ENCODE measurements at regions not wholly inside any gene's neighbourhood (a gene's known extent, or its start where the extent isn't known, plus 50 kb on each side); places are given as distances from the start of the nearest gene placed in this dataset.

DNA sequence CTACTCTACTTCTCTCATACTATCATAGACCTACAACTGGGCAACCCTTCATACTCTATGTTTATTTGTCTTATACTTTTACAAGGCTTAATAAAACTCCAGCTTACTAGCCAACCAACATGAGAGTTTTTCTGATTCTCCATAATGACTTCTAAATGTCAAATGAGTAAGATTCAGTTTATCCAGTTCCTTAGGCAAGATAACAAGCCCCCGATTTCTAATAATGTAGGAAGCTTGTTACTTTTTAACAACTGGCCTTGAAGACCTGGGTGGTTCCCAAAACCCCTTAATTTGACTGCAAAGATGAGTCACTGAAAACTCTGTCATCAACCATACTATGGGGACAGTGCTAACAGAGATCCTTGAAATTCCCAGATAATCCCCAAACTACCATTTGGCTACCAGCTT is 294.6 kb upstream of the ACTBL2 start:
- H3K36me3 ChIP-seq (ENCODE audit: insufficient read depth, low read length) = no peaks in the 10 kb centered on the region
- TF ChIP-seq, protein P1, sequence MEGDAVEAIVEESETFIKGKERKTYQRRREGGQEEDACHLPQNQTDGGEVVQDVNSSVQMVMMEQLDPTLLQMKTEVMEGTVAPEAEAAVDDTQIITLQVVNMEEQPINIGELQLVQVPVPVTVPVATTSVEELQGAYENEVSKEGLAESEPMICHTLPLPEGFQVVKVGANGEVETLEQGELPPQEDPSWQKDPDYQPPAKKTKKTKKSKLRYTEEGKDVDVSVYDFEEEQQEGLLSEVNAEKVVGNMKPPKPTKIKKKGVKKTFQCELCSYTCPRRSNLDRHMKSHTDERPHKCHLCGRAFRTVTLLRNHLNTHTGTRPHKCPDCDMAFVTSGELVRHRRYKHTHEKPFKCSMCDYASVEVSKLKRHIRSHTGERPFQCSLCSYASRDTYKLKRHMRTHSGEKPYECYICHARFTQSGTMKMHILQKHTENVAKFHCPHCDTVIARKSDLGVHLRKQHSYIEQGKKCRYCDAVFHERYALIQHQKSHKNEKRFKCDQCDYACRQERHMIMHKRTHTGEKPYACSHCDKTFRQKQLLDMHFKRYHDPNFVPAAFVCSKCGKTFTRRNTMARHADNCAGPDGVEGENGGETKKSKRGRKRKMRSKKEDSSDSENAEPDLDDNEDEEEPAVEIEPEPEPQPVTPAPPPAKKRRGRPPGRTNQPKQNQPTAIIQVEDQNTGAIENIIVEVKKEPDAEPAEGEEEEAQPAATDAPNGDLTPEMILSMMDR (IDR thresholded peaks at IDR 0.05; ENCODE audit: borderline replicate concordance, extremely low read depth, low read length, poor library complexity, severe bottlenecking) = no peak
- TF ChIP-seq EZH2 (IDR thresholded peaks at IDR 0.05; ENCODE audit: borderline replicate concordance, low read depth, low read length, severe bottlenecking) = no peak
- H3K27ac ChIP-seq (ENCODE audit: low read length) = no peak overlapping the region
- H3K9ac ChIP-seq (ENCODE audit: low read depth, low read length) = no peak overlapping the region
- peaks cover 6% of the 10 kb centered on the region for H3K4me1 ChIP-seq (ENCODE audit: insufficient read depth, low read length)
- no peak overlapping the region for H2AFZ ChIP-seq (ENCODE audit: low read depth, low read length)
- no peaks in the 10 kb centered on the region for H3K79me2 ChIP-seq (ENCODE audit: insufficient read depth, low read length)
- no peak for ATAC-seq (ENCODE audit: insufficient read depth, low read depth)
- H3K27me3 ChIP-seq (ENCODE audit: insufficient read depth, low read length, poor library complexity) = no peaks in the 10 kb centered on the region
- H3K9me3 ChIP-seq (ENCODE audit: insufficient read depth, low read length, severe bottlenecking) = no peaks in the 10 kb centered on the region
- no peak for DNase-seq
- no peak overlapping the region for H3K4me3 ChIP-seq (ENCODE audit: low read depth in 1 of 2, low read length in 2 of 2)
- no peaks in the 10 kb centered on the region for H4K20me1 ChIP-seq (ENCODE audit: insufficient read depth, low read length)
- no peak overlapping the region for H3K4me2 ChIP-seq (ENCODE audit: insufficient read depth, low read length)

DNA sequence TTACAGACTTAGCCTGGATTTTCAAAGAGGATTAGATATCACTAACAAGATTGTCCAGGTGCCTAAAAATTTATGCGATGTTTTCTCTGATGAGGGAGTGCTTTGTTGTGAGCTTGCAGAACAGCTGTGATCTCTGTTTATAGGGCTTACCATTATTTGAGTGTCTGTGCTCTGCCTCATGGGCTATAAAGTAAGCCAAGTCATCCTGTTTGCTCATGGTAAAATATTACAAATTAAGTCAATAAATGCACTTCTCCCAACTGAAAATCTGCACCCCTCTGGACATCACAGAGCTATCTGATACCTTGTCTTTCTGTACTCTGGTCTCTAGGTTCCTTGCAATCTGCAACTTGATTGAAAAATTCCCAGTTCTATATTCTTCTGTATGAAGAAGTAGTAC is 293.4 kb upstream of the ACTBL2 start:
- Histone ChIP-seq H3K4me2 (ENCODE audit: insufficient read depth, low read length) (no peak overlapping the region), H3K36me3 (ENCODE audit: insufficient read depth, low read length) (no peaks in the 10 kb centered on the region), H3K27ac (ENCODE audit: low read length) (no peak overlapping the region), H3K4me1 (ENCODE audit: insufficient read depth, low read length) (peaks cover 7% of the 10 kb centered on the region), H4K20me1 (ENCODE audit: insufficient read depth, low read length) (no peaks in the 10 kb centered on the region), H3K4me3 (ENCODE audit: low read depth in 1 of 2, low read length in 2 of 2) (no peak overlapping the region), H3K27me3 (ENCODE audit: insufficient read depth, low read length, poor library complexity) (no peaks in the 10 kb centered on the region), H3K79me2 (ENCODE audit: insufficient read depth, low read length) (no peaks in the 10 kb centered on the region), H3K9me3 (ENCODE audit: insufficient read depth, low read length, severe bottlenecking) (no peaks in the 10 kb centered on the region), H3K9ac (ENCODE audit: low read depth, low read length) (no peak overlapping the region), H2AFZ (ENCODE audit: low read depth, low read length) (no peak overlapping the region)
- TF ChIP-seq EZH2 (IDR thresholded peaks at IDR 0.05; ENCODE audit: borderline replicate concordance, low read depth, low read length, severe bottlenecking) = no peak
- TF ChIP-seq, protein P1 (IDR thresholded peaks at IDR 0.05; ENCODE audit: borderline replicate concordance, extremely low read depth, low read length, poor library complexity, severe bottlenecking) = no peak
- DNase-seq (no peak), ATAC-seq (ENCODE audit: insufficient read depth, low read depth) (no peak)

DNA sequence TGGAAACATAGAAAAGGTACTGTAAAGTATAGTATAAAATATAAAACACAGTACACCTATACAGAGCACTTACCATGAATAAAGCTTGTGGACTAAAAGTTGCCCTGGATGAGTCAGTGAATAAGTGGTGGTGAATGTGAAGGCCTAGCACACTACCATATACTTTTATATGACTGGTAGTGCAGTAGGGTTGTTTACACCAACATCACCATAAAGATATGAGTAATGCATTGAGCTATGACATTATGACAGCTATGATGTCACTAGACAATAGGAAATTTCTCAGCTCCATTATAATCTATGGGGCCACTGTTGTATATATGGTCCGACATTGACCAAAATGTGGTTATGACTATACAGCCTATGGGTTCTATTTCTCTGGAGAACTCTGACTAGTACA is 291.8 kb upstream of the ACTBL2 start:
- no peak for TF ChIP-seq EZH2 (IDR thresholded peaks at IDR 0.05; ENCODE audit: borderline replicate concordance, low read depth, low read length, severe bottlenecking)
- TF ChIP-seq, protein P1 (IDR thresholded peaks at IDR 0.05; ENCODE audit: borderline replicate concordance, extremely low read depth, low read length, poor library complexity, severe bottlenecking) = no peak

DNA sequence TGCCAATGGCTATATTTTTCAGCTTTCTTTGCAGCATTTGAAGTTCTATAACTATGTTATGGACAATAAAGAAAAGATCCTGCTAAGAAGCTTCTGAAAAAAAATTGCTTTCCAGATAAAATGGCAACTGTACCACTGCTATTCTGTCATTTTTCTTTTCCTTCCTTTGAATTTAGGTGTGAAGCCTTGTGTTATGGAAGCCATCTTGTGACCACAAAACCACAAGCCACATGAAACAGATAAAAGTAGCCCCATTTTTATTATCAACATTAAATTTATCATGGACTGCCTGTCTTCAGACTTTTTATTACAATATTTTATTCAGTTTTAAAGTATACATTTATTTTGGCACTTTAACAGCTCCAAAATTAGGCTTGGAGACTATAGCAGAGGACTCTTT is 289.9 kb upstream of the ACTBL2 start:
- Histone ChIP-seq H3K4me1 (ENCODE audit: insufficient read depth, low read length) (peaks cover 7% of the 10 kb centered on the region), H2AFZ (ENCODE audit: low read depth, low read length) (no peak overlapping the region), H3K27ac (ENCODE audit: low read length) (no peak overlapping the region), H3K9ac (ENCODE audit: low read depth, low read length) (no peak overlapping the region), H3K4me2 (ENCODE audit: insufficient read depth, low read length) (no peak overlapping the region), H3K9me3 (ENCODE audit: insufficient read depth, low read length, severe bottlenecking) (no peaks in the 10 kb centered on the region), H3K36me3 (ENCODE audit: insufficient read depth, low read length) (no peaks in the 10 kb centered on the region), H4K20me1 (ENCODE audit: insufficient read depth, low read length) (no peaks in the 10 kb centered on the region), H3K4me3 (ENCODE audit: low read depth in 1 of 2, low read length in 2 of 2) (no peak overlapping the region), H3K79me2 (ENCODE audit: insufficient read depth, low read length) (no peaks in the 10 kb centered on the region), H3K27me3 (ENCODE audit: insufficient read depth, low read length, poor library complexity) (no peaks in the 10 kb centered on the region)
- no peak for DNase-seq
- TF ChIP-seq, protein P1 (IDR thresholded peaks at IDR 0.05; ENCODE audit: borderline replicate concordance, extremely low read depth, low read length, poor library complexity, severe bottlenecking) = no peak
- TF ChIP-seq EZH2 (IDR thresholded peaks at IDR 0.05; ENCODE audit: borderline replicate concordance, low read depth, low read length, severe bottlenecking) = no peak
- peak; percentile 69 for ATAC-seq (ENCODE audit: insufficient read depth, low read depth)

More for the DNA sequence above, 291.8 kb upstream of the ACTBL2 start:
- H3K36me3 ChIP-seq (ENCODE audit: insufficient read depth, low read length) = no peaks in the 10 kb centered on the region
- H2AFZ ChIP-seq (ENCODE audit: low read depth, low read length) = no peak overlapping the region
- H4K20me1 ChIP-seq (ENCODE audit: insufficient read depth, low read length) = no peaks in the 10 kb centered on the region
- H3K4me3 ChIP-seq (ENCODE audit: low read depth in 1 of 2, low read length in 2 of 2) = no peak overlapping the region
- ATAC-seq (ENCODE audit: insufficient read depth, low read depth) = no peak
- no peaks in the 10 kb centered on the region for H3K9me3 ChIP-seq (ENCODE audit: insufficient read depth, low read length, severe bottlenecking)
- no peak for DNase-seq
- H3K4me1 ChIP-seq (ENCODE audit: insufficient read depth, low read length) = peaks cover 7% of the 10 kb centered on the region
- H3K9ac ChIP-seq (ENCODE audit: low read depth, low read length) = no peak overlapping the region
- H3K79me2 ChIP-seq (ENCODE audit: insufficient read depth, low read length) = no peaks in the 10 kb centered on the region
- no peak overlapping the region for H3K4me2 ChIP-seq (ENCODE audit: insufficient read depth, low read length)
- H3K27me3 ChIP-seq (ENCODE audit: insufficient read depth, low read length, poor library complexity) = no peaks in the 10 kb centered on the region
- H3K27ac ChIP-seq (ENCODE audit: low read length) = no peak overlapping the region
